ENCODE measurements at regions not wholly inside any gene's neighbourhood (a gene's known extent, or its start where the extent isn't known, plus 50 kb on each side); places are given as distances from the start of the nearest gene placed in this dataset.
A peak's percentile ranks its signal among the peaks of the same experiment; 100 is the strongest.

- TF ChIP-seq TARDBP (IDR thresholded peaks at IDR 0.05) (no peak), USF1 (CRISPR knock-in tag; IDR thresholded peaks at IDR 0.05) (no peak), FOXA1 (IDR thresholded peaks at IDR 0.05; ENCODE audit: borderline replicate concordance) (no peak), POLR2AphosphoS5 (IDR thresholded peaks at IDR 0.05; ENCODE audit: control insufficient read depth, insufficient read depth, low read depth, low read length) (no peak), CTCF (IDR thresholded peaks at IDR 0.05 in 2 of 3, conservative IDR thresholded peaks at IDR 0.05 in 1 of 3; ENCODE audit: insufficient read depth in 2 of 3, low read depth in 1 of 3, low read length in 3 of 3) (0 out of 6 replicates have a peak, but pooled peaks of 1 of the 3 experiments have one; percentile 15), HOMEZ (CRISPR knock-in tag; IDR thresholded peaks at IDR 0.05) (no peak)
Observed at GRCh38 chr17:15134363-15134762, 130.8 kb downstream of the PMP22 start.
